ENCODE measurements at regions not wholly inside any gene's neighbourhood (a gene's known extent, or its start where the extent isn't known, plus 50 kb on each side); places are given as distances from the start of the nearest gene placed in this dataset.
A peak's percentile ranks its signal among the peaks of the same experiment; 100 is the strongest.

DNA sequence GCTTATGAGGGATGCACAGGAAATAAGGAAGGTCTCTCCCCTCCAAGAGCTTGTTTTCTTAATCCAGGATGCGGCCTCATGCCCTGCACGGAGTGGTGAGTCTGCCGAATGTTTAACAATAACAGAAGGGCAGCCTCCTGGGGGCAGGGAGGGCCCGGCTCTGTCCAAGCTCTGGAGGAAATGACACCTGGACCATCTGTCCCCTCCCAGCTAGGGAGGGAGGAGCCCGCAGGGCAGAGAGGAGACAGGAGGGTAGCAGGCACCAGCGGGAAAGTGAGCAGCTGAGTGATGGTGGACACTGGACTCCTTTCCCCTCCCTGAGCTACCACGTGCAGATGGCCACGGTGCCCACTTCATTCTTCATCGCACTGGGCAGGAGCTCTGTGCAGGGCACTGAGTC lies 398.2 kb upstream of the MYT1L start:
- H3K4me1 Mint-ChIP-seq, result no peaks in the 10 kb centered on the region
- DNase-seq (ENCODE audit: low read depth, low spot score), result no peak
- TF ChIP-seq CTCF (conservative IDR thresholded peaks at IDR 0.05), result no peak
- H3K27me3 Mint-ChIP-seq (ENCODE audit: low read depth), result peaks cover 3% of the 10 kb centered on the region
- H3K27ac Mint-ChIP-seq (ENCODE audit: unreplicated experiment), result no peak overlapping the region
- no peak overlapping the region for H3K4me3 Mint-ChIP-seq
- no peaks in the 10 kb centered on the region for H3K36me3 Mint-ChIP-seq (ENCODE audit: low read depth)
- H3K9me3 Mint-ChIP-seq, result no peaks in the 10 kb centered on the region

DNA sequence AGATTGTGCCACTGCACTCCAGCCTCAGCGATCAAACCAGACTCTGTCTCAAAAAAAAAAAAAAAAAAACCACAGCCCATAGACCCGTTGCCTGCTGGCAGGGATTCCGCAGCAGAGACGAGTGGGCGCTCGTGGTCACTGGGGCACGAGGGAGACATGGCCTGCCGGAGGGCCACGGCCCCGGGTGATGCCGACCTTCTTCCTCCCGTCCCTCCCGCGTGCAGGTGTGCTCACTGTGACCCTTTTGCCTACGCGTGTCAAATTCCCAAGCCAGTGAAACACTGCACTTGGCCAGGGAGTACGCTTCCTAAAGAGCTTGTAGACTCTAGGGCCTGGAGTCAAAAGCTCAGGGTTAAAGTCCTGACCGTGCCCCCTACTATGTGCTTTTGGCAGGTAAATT lies 397.6 kb upstream of the MYT1L start:
- peaks cover 3% of the 10 kb centered on the region for H3K27me3 Mint-ChIP-seq (ENCODE audit: low read depth)
- no peaks in the 10 kb centered on the region for H3K4me1 Mint-ChIP-seq
- no peak for TF ChIP-seq CTCF (conservative IDR thresholded peaks at IDR 0.05)
- H3K4me3 Mint-ChIP-seq, result no peak overlapping the region
- H3K27ac Mint-ChIP-seq (ENCODE audit: unreplicated experiment), result no peak overlapping the region
- H3K36me3 Mint-ChIP-seq (ENCODE audit: low read depth), result no peaks in the 10 kb centered on the region
- no peaks in the 10 kb centered on the region for H3K9me3 Mint-ChIP-seq
- no peak for DNase-seq (ENCODE audit: low read depth, low spot score)

DNA sequence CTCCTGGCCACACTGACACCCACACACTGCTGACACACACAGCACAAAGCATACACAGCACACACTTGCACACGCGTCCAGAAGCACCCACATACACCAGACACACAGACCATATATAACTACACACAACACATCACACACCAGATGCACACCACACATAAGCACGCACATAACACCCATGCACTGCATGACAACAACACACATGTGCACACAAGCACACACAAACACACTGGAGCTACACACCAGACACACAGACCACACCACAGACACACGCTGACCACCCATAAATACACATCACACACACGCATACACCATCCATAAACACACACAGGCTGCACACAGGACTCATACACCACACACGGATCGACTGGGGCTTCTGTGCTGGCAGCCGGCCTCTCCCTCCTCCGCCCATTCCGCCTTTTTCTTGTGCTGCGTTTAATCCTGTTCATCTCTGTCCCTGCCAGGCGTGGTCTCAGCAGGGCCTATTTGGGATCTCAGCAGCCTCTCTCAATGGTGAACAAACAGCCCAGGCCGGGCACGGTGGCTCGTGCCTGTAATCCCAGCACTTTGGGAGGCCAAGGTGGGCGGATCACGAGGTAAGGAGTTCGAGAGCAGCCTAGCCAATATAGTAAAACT lies 396.9 kb upstream of the MYT1L start:
- no peak overlapping the region for H3K4me3 Mint-ChIP-seq
- peak overlapping the region; percentile 45 for H3K27ac Mint-ChIP-seq (ENCODE audit: unreplicated experiment)
- TF ChIP-seq CTCF (conservative IDR thresholded peaks at IDR 0.05), result no peak
- no peaks in the 10 kb centered on the region for H3K9me3 Mint-ChIP-seq
- no peaks in the 10 kb centered on the region for H3K4me1 Mint-ChIP-seq
- no peak for DNase-seq (ENCODE audit: low read depth, low spot score)
- peaks cover 3% of the 10 kb centered on the region for H3K27me3 Mint-ChIP-seq (ENCODE audit: low read depth)
- H3K36me3 Mint-ChIP-seq (ENCODE audit: low read depth), result no peaks in the 10 kb centered on the region

DNA sequence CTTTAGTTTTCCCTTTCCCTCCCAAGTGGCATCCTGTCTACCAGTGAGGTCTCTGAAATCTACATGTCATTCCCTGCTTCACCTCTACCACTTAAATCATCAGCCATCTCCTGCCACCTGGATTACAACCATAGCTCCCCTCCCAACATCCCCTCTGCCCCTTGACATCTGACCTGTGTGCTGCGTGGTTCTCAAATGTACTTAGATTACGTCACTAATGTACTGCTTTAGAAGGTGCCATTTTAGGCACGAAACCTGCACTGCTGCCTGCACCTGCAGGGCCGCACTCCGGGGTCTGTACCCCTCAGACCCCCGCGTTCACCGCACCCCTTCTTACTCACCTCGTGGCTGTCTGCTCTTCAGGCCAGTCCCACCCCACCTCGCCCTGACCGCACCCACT lies 395.1 kb upstream of the MYT1L start:
- Mint-ChIP-seq H3K27me3 (ENCODE audit: low read depth) (peaks cover 3% of the 10 kb centered on the region), H3K9me3 (no peaks in the 10 kb centered on the region), H3K27ac (ENCODE audit: unreplicated experiment) (no peak overlapping the region), H3K4me3 (no peak overlapping the region), H3K4me1 (no peaks in the 10 kb centered on the region), H3K36me3 (ENCODE audit: low read depth) (no peaks in the 10 kb centered on the region)
- no peak for TF ChIP-seq CTCF (conservative IDR thresholded peaks at IDR 0.05)
- no peak for DNase-seq (ENCODE audit: low read depth, low spot score)

DNA sequence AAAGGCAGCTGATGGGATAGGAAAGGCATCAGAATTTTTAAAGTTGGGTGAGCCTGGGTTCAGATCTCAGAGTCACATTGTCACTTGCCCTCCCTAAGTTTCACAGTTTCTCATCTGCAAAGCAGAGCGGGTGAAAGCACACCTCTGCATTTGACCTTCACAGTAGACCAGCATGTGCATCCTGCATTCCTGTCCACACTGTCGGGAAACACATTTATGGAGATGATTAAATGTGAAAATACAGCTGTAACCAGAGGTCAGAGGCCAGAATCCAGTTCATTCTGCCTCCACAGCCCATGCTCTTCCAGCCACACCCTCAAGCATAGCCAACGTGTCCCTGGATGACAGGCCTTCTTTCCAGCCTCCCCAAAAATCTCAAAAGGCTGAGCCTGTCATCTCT lies 392.0 kb upstream of the MYT1L start:
- DNase-seq (ENCODE audit: low read depth, low spot score), result no peak
- H3K4me3 Mint-ChIP-seq, result no peak overlapping the region
- peaks cover 16% of the 10 kb centered on the region for H3K27me3 Mint-ChIP-seq (ENCODE audit: low read depth)
- no peaks in the 10 kb centered on the region for H3K9me3 Mint-ChIP-seq
- TF ChIP-seq CTCF (conservative IDR thresholded peaks at IDR 0.05), result no peak
- no peaks in the 10 kb centered on the region for H3K4me1 Mint-ChIP-seq
- no peak overlapping the region for H3K27ac Mint-ChIP-seq (ENCODE audit: unreplicated experiment)
- no peaks in the 10 kb centered on the region for H3K36me3 Mint-ChIP-seq (ENCODE audit: low read depth)
